ENCODE measurements at regions not wholly inside any gene's neighbourhood (a gene's known extent, or its start where the extent isn't known, plus 50 kb on each side); places are given as distances from the start of the nearest gene placed in this dataset.

GRCh38 chr1:198809247-198809646, 170.4 kb downstream of the PTPRC start:
- Mint-ChIP-seq H3K4me1 (no peaks in the 10 kb centered on the region), H3K9me3 (peaks cover 6 to 8% (median 7%) of the 10 kb centered on the region in 3 donors), H3K27ac (no peak overlapping the region), H3K27me3 (peaks cover 2% of the 10 kb centered on the region), H3K4me3 (no peak overlapping the region), H3K36me3 (peaks cover 2% of the 10 kb centered on the region)

- Mint-ChIP-seq H3K36me3 (no peaks in the 10 kb centered on the region), H3K4me1 (no peaks in the 10 kb centered on the region), H3K27me3 (peaks cover 2% of the 10 kb centered on the region), H3K9me3 (peaks cover 8 to 26% (median 9%) of the 10 kb centered on the region in 3 donors), H3K4me3 (no peak overlapping the region), H3K27ac (no peak overlapping the region)
These were observed 172.6 kb downstream of the PTPRC start for GRCh38 chr1:198811449-198811848.

- no peaks in the 10 kb centered on the region for H3K4me1 Mint-ChIP-seq
- no peaks in the 10 kb centered on the region for H3K27me3 Mint-ChIP-seq
- no peaks in the 10 kb centered on the region for H3K36me3 Mint-ChIP-seq
- H3K27ac Mint-ChIP-seq = no peak overlapping the region
- H3K9me3 Mint-ChIP-seq = peaks cover 0 to 1% (median 0%) of the 10 kb centered on the region in 3 donors
- no peak overlapping the region for H3K4me3 Mint-ChIP-seq
These were observed 184.8 kb downstream of the PTPRC start for GRCh38 chr1:198823626-198824025.

GRCh38 chr1:198825254-198825653, 186.4 kb downstream of the PTPRC start:
- Mint-ChIP-seq H3K27me3 (no peaks in the 10 kb centered on the region), H3K36me3 (no peaks in the 10 kb centered on the region), H3K27ac (no peak overlapping the region), H3K4me3 (no peak overlapping the region), H3K4me1 (no peaks in the 10 kb centered on the region), H3K9me3 (peaks cover 0 to 1% (median 0%) of the 10 kb centered on the region in 3 donors)

GRCh38 chr1:198829356-198829755, 190.5 kb downstream of the PTPRC start:
- H3K4me3 Mint-ChIP-seq = no peak overlapping the region
- no peaks in the 10 kb centered on the region for H3K4me1 Mint-ChIP-seq
- no peaks in the 10 kb centered on the region for H3K27me3 Mint-ChIP-seq
- peaks cover 0 to 1% (median 0%) of the 10 kb centered on the region in 3 donors for H3K9me3 Mint-ChIP-seq
- H3K27ac Mint-ChIP-seq = no peak overlapping the region
- no peaks in the 10 kb centered on the region for H3K36me3 Mint-ChIP-seq

- Mint-ChIP-seq H3K4me3 (no peak overlapping the region), H3K4me1 (no peaks in the 10 kb centered on the region), H3K27ac (no peak overlapping the region), H3K27me3 (no peaks in the 10 kb centered on the region), H3K9me3 (no peaks in the 10 kb centered on the region), H3K36me3 (no peaks in the 10 kb centered on the region)
These were observed 191.1 kb downstream of the PTPRC start for GRCh38 chr1:198829944-198830343.

GRCh38 chr1:198830412-198830811, 191.6 kb downstream of the PTPRC start:
- Mint-ChIP-seq H3K36me3 (no peaks in the 10 kb centered on the region), H3K27ac (no peak overlapping the region), H3K4me1 (no peaks in the 10 kb centered on the region), H3K4me3 (no peak overlapping the region), H3K9me3 (no peaks in the 10 kb centered on the region), H3K27me3 (no peaks in the 10 kb centered on the region)

- H3K9me3 Mint-ChIP-seq = no peaks in the 10 kb centered on the region
- H3K36me3 Mint-ChIP-seq = no peaks in the 10 kb centered on the region
- no peaks in the 10 kb centered on the region for H3K4me1 Mint-ChIP-seq
- H3K4me3 Mint-ChIP-seq = no peak overlapping the region
- no peaks in the 10 kb centered on the region for H3K27me3 Mint-ChIP-seq
- H3K27ac Mint-ChIP-seq = no peak overlapping the region
These were observed 195.1 kb downstream of the PTPRC start for GRCh38 chr1:198833706-198834503.

- Mint-ChIP-seq H3K9me3 (no peaks in the 10 kb centered on the region), H3K27me3 (no peaks in the 10 kb centered on the region), H3K4me3 (no peak overlapping the region), H3K27ac (no peak overlapping the region), H3K36me3 (no peaks in the 10 kb centered on the region), H3K4me1 (no peaks in the 10 kb centered on the region)
These were observed 198.6 kb downstream of the PTPRC start for GRCh38 chr1:198837278-198838021.

- H3K4me3 Mint-ChIP-seq = no peak overlapping the region
- H3K27me3 Mint-ChIP-seq = no peaks in the 10 kb centered on the region
- H3K9me3 Mint-ChIP-seq = no peaks in the 10 kb centered on the region
- no peaks in the 10 kb centered on the region for H3K36me3 Mint-ChIP-seq
- H3K27ac Mint-ChIP-seq = no peak overlapping the region
- no peaks in the 10 kb centered on the region for H3K4me1 Mint-ChIP-seq
These were observed 199.1 kb downstream of the PTPRC start for GRCh38 chr1:198838022-198838342.

- Mint-ChIP-seq H3K4me1 (no peaks in the 10 kb centered on the region), H3K9me3 (no peaks in the 10 kb centered on the region), H3K36me3 (no peaks in the 10 kb centered on the region), H3K27ac (no peak overlapping the region), H3K4me3 (no peak overlapping the region), H3K27me3 (no peaks in the 10 kb centered on the region)
These were observed 202.6 kb downstream of the PTPRC start for GRCh38 chr1:198841477-198841876.

- Mint-ChIP-seq H3K9me3 (no peaks in the 10 kb centered on the region), H3K36me3 (no peaks in the 10 kb centered on the region), H3K27ac (no peak overlapping the region), H3K4me3 (no peak overlapping the region), H3K27me3 (no peaks in the 10 kb centered on the region), H3K4me1 (no peaks in the 10 kb centered on the region)
These were observed 203.8 kb downstream of the PTPRC start for GRCh38 chr1:198842686-198843085.

GRCh38 chr1:198845271-198845670, 206.4 kb downstream of the PTPRC start:
- Mint-ChIP-seq H3K27me3 (no peaks in the 10 kb centered on the region), H3K4me1 (no peaks in the 10 kb centered on the region), H3K27ac (no peak overlapping the region), H3K4me3 (no peak overlapping the region), H3K36me3 (no peaks in the 10 kb centered on the region), H3K9me3 (no peaks in the 10 kb centered on the region)

- H3K27ac Mint-ChIP-seq = no peak overlapping the region
These were observed 207.0 kb downstream of the PTPRC start for GRCh38 chr1:198845851-198846250.

GRCh38 chr1:198846556-198846955, 207.7 kb downstream of the PTPRC start:
- Mint-ChIP-seq H3K27me3 (no peaks in the 10 kb centered on the region), H3K27ac (no peak overlapping the region), H3K9me3 (no peaks in the 10 kb centered on the region), H3K36me3 (no peaks in the 10 kb centered on the region), H3K4me1 (no peaks in the 10 kb centered on the region), H3K4me3 (no peak overlapping the region)

More at GRCh38 chr1:198845851-198846250, 207.0 kb downstream of the PTPRC start:
- H3K9me3 Mint-ChIP-seq = no peaks in the 10 kb centered on the region
- H3K27me3 Mint-ChIP-seq = no peaks in the 10 kb centered on the region
- H3K4me1 Mint-ChIP-seq = no peaks in the 10 kb centered on the region
- no peak overlapping the region for H3K4me3 Mint-ChIP-seq
- H3K36me3 Mint-ChIP-seq = no peaks in the 10 kb centered on the region

GRCh38 chr1:198848206-198848605, 209.4 kb downstream of the PTPRC start:
- Mint-ChIP-seq H3K27ac (no peak overlapping the region), H3K9me3 (no peaks in the 10 kb centered on the region), H3K4me3 (no peak overlapping the region), H3K4me1 (no peaks in the 10 kb centered on the region), H3K36me3 (no peaks in the 10 kb centered on the region), H3K27me3 (no peaks in the 10 kb centered on the region)

Data from IgD-negative memory B cell (primary cell).